ENCODE measurements at regions not wholly inside any gene's neighbourhood (a gene's known extent, or its start where the extent isn't known, plus 50 kb on each side); places are given as distances from the start of the nearest gene placed in this dataset.

DNA sequence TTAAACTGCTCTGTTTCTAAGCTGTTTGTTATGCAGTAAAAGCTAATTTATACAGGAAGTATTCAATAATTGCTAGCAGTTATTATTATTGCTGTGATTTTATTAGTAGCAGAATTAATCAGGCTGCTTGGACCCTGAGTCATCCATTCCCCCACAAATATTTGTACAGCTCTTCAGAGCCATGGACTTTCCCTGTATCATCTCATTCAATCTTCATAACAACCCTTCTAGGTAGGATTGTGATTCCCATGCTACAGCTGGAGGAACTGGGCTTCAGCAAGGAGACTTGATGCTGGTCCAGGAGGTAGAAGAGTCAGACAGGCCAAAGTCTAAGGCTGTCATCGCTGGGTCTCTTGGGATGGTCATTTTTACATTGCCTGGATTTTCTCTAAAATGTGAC, 208.3 kb downstream of the C16orf95 start:
- no peak overlapping the region for H3K27ac Mint-ChIP-seq
- peaks cover 19% of the 10 kb centered on the region for H3K27me3 Mint-ChIP-seq (ENCODE audit: low read depth)
- no peaks in the 10 kb centered on the region for H3K36me3 Mint-ChIP-seq
- no peak for DNase-seq (ENCODE audit: low spot score in 2 of 2, unreplicated experiment in 2 of 2)
- TF ChIP-seq CTCF (IDR thresholded peaks at IDR 0.05; ENCODE audit: unreplicated experiment): no peak
- peaks cover 4% of the 10 kb centered on the region for H3K9me3 Mint-ChIP-seq
- H3K4me3 Mint-ChIP-seq: no peak overlapping the region
- no peaks in the 10 kb centered on the region for H3K4me1 Mint-ChIP-seq

GRCh38 chr16:87114832-87115231, 202.4 kb downstream of the C16orf95 start:
- H3K9me3 Mint-ChIP-seq: no peaks in the 10 kb centered on the region
- H3K4me3 Mint-ChIP-seq: no peak overlapping the region
- H3K4me1 Mint-ChIP-seq: no peaks in the 10 kb centered on the region
- no peaks in the 10 kb centered on the region for H3K36me3 Mint-ChIP-seq
- no peak for TF ChIP-seq CTCF (IDR thresholded peaks at IDR 0.05; ENCODE audit: unreplicated experiment)
- peaks cover 4% of the 10 kb centered on the region for H3K27me3 Mint-ChIP-seq (ENCODE audit: low read depth)
- no peak for DNase-seq (ENCODE audit: low spot score in 2 of 2, unreplicated experiment in 2 of 2)
- H3K27ac Mint-ChIP-seq: no peak overlapping the region

DNA sequence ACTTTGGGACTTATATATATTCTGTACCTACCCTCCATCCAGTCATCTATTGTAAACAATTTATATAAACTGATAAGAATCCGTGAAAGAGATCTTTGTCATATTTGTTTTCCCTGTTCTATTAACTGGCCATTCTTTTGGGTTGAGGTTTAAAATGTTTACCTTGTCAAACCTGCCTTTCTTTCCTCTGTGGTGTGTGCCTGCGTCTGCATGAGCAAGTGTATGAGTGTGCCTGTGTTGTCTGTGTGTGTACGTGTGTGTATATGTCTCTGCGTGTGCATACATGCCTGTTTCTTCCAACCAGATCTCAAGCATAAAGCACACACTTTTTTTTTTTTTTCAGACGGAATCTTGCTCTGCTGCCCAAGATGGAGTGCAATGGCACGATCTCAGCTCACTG, 201.5 kb downstream of the C16orf95 start:
- Mint-ChIP-seq H3K27me3 (ENCODE audit: low read depth) (peaks cover 4% of the 10 kb centered on the region), H3K4me1 (no peaks in the 10 kb centered on the region), H3K4me3 (no peak overlapping the region), H3K9me3 (no peaks in the 10 kb centered on the region), H3K36me3 (no peaks in the 10 kb centered on the region), H3K27ac (no peak overlapping the region)
- no peak for DNase-seq (ENCODE audit: low spot score in 2 of 2, unreplicated experiment in 2 of 2)
- TF ChIP-seq CTCF (IDR thresholded peaks at IDR 0.05; ENCODE audit: unreplicated experiment): no peak

GRCh38 chr16:87117936-87118335, 199.3 kb downstream of the C16orf95 start:
- H3K27me3 Mint-ChIP-seq (ENCODE audit: low read depth): peaks cover 4% of the 10 kb centered on the region
- no peak for TF ChIP-seq CTCF (IDR thresholded peaks at IDR 0.05; ENCODE audit: unreplicated experiment)
- H3K4me3 Mint-ChIP-seq: no peak overlapping the region
- H3K27ac Mint-ChIP-seq: no peak overlapping the region
- H3K36me3 Mint-ChIP-seq: no peaks in the 10 kb centered on the region
- H3K9me3 Mint-ChIP-seq: no peaks in the 10 kb centered on the region
- DNase-seq (ENCODE audit: low spot score in 2 of 2, unreplicated experiment in 2 of 2): no peak
- no peaks in the 10 kb centered on the region for H3K4me1 Mint-ChIP-seq

DNA sequence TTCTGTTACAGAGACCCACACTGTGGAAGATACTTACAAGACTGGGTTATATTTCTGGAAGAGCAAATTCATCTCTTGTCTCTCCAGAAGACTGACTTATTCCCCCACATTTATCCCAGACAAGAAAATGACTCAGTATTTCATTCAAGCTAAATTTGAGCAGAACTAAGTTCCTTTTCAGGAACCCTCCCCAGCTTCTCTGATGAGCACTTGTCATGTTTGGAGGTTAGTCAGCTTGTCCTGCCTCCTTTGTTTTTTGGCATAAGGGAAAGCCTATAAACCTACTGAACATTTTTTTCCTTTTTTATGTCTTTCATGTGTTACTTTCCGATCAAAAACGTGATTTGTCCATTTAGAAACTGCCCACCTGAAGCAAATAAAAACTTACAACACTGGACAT, 198.0 kb downstream of the C16orf95 start:
- no peaks in the 10 kb centered on the region for H3K4me1 Mint-ChIP-seq
- peaks cover under 1% of the 10 kb centered on the region for H3K27me3 Mint-ChIP-seq (ENCODE audit: low read depth)
- DNase-seq (ENCODE audit: low spot score in 2 of 2, unreplicated experiment in 2 of 2): no peak
- TF ChIP-seq CTCF (IDR thresholded peaks at IDR 0.05; ENCODE audit: unreplicated experiment): no peak
- no peak overlapping the region for H3K27ac Mint-ChIP-seq
- no peak overlapping the region for H3K4me3 Mint-ChIP-seq
- H3K9me3 Mint-ChIP-seq: peaks cover 5% of the 10 kb centered on the region
- no peaks in the 10 kb centered on the region for H3K36me3 Mint-ChIP-seq

GRCh38 chr16:87119748-87120147, 197.4 kb downstream of the C16orf95 start:
- Mint-ChIP-seq H3K27me3 (ENCODE audit: low read depth) (no peaks in the 10 kb centered on the region), H3K4me1 (no peaks in the 10 kb centered on the region), H3K36me3 (no peaks in the 10 kb centered on the region), H3K27ac (no peak overlapping the region), H3K4me3 (no peak overlapping the region), H3K9me3 (peaks cover 5% of the 10 kb centered on the region)
- no peak for DNase-seq (ENCODE audit: low spot score in 2 of 2, unreplicated experiment in 2 of 2)
- no peak for TF ChIP-seq CTCF (IDR thresholded peaks at IDR 0.05; ENCODE audit: unreplicated experiment)
